Calu3 (cell line): ENCODE measurements at regions not wholly inside any gene's neighbourhood (a gene's known extent, or its start where the extent isn't known, plus 50 kb on each side); places are given as distances from the start of the nearest gene placed in this dataset.

Source experiments
- BruUV-seq: library from RNA; stranded (reverse); fragments of 400-500 nt; replicated peaks from 2 replicates; lab custom pipeline; 2021; lab: Mats Ljungman, UMichigan
- CTCF ChIA-PET: fragments of 300-600 bp; sonication (Branson Sonifier 250); formaldehyde crosslinking; loops from one replicate; lab custom pipeline; 2022; ENCODE audit warnings: antibody characterized with exemption; lab: Charles Lee
- DNase-seq: peaks from one replicate; pipeline ENCODE4 v3.0.0; 2022
- H3K27ac Mint-ChIP-seq: one replicate; pipeline ENCODE4 v1.8.0; 2022; ENCODE audit warnings: mixed read lengths; ENCODE audit not compliant: unreplicated experiment
- H3K27me3 Mint-ChIP-seq: one replicate; pipeline ENCODE4 v1.8.0; 2022; ENCODE audit warnings: mixed read lengths; ENCODE audit not compliant: unreplicated experiment
- H3K36me3 Mint-ChIP-seq: one replicate; pipeline ENCODE4 v1.8.0; 2022; ENCODE audit warnings: mild to moderate bottlenecking, moderate library complexity, mixed read lengths; ENCODE audit not compliant: insufficient read depth, unreplicated experiment
- H3K4me1 Mint-ChIP-seq: one replicate; pipeline ENCODE4 v1.8.0; 2022; ENCODE audit warnings: mild to moderate bottlenecking, low read depth, mixed read lengths; ENCODE audit not compliant: unreplicated experiment
- H3K4me3 Mint-ChIP-seq: one replicate; pipeline ENCODE4 v1.8.0; 2022; ENCODE audit warnings: mild to moderate bottlenecking, low read depth, moderate library complexity, mixed read lengths; ENCODE audit not compliant: unreplicated experiment
- H3K9me3 Mint-ChIP-seq: one replicate; pipeline ENCODE4 v1.8.0; 2022; ENCODE audit warnings: low read depth, mixed read lengths; ENCODE audit not compliant: unreplicated experiment
- CTCF ChIP-seq: fragments of 200-600 bp; IDR thresholded peaks from one replicate; pipeline ENCODE4 v1.8.0; 2022; ENCODE audit warnings: antibody characterized with exemption; ENCODE audit not compliant: unreplicated experiment
- intact Hi-C: fragments of 100-400 bp; cut with micrococcal nuclease; formaldehyde crosslinking; loops from one replicate; pipeline ENCODE4 v1.10.0; 2022; ENCODE audit not compliant: unreplicated experiment

- no peak for TF ChIP-seq CTCF
- intact Hi-C loops: no loop called here
- Mint-ChIP-seq H3K36me3 (no peaks in the 10 kb centered on the region), H3K4me3 (no peak overlapping the region), H3K27ac (no peak overlapping the region), H3K4me1 (no peaks in the 10 kb centered on the region), H3K27me3 (peaks cover 81% of the 10 kb centered on the region), H3K9me3 (no peaks in the 10 kb centered on the region)
- DNase-seq: no peak
- no TSS peak for BruUV-seq
- CTCF ChIA-PET: no interaction called here
Measured at GRCh38 chr3:124396339-124396950, 333.8 kb upstream of the UMPS start.

GRCh38 chr3:124397088-124397487 lies 333.2 kb upstream of the UMPS start:
- no peaks in the 10 kb centered on the region for H3K9me3 Mint-ChIP-seq
- intact Hi-C loops: no loop called here
- no TSS peak for BruUV-seq
- peaks cover 76% of the 10 kb centered on the region for H3K27me3 Mint-ChIP-seq
- CTCF ChIA-PET: no interaction called here
- no peak for TF ChIP-seq CTCF
- no peak for DNase-seq
- no peaks in the 10 kb centered on the region for H3K4me1 Mint-ChIP-seq
- no peaks in the 10 kb centered on the region for H3K36me3 Mint-ChIP-seq
- no peak overlapping the region for H3K4me3 Mint-ChIP-seq
- H3K27ac Mint-ChIP-seq: no peak overlapping the region

GRCh38 chr3:124398594-124398993 lies 331.7 kb upstream of the UMPS start:
- no peak for DNase-seq
- intact Hi-C loops: no loop called here
- H3K36me3 Mint-ChIP-seq: no peaks in the 10 kb centered on the region
- BruUV-seq: no TSS peak
- no peak for TF ChIP-seq CTCF
- CTCF ChIA-PET: no interaction called here
- no peaks in the 10 kb centered on the region for H3K4me1 Mint-ChIP-seq
- H3K27ac Mint-ChIP-seq: no peak overlapping the region
- no peak overlapping the region for H3K4me3 Mint-ChIP-seq
- no peaks in the 10 kb centered on the region for H3K9me3 Mint-ChIP-seq
- peaks cover 82% of the 10 kb centered on the region for H3K27me3 Mint-ChIP-seq

GRCh38 chr3:124401843-124402242 lies 328.4 kb upstream of the UMPS start:
- Mint-ChIP-seq H3K36me3 (no peaks in the 10 kb centered on the region), H3K4me1 (no peaks in the 10 kb centered on the region), H3K9me3 (no peaks in the 10 kb centered on the region), H3K27ac (no peak overlapping the region), H3K4me3 (no peak overlapping the region), H3K27me3 (peaks cover 67% of the 10 kb centered on the region)
- intact Hi-C loops: no loop called here
- TF ChIP-seq CTCF: no peak
- CTCF ChIA-PET: no interaction called here
- no peak for DNase-seq
- no TSS peak for BruUV-seq
